ENCODE measurements at regions not wholly inside any gene's neighbourhood (a gene's known extent, or its start where the extent isn't known, plus 50 kb on each side); places are given as distances from the start of the nearest gene placed in this dataset.

DNA sequence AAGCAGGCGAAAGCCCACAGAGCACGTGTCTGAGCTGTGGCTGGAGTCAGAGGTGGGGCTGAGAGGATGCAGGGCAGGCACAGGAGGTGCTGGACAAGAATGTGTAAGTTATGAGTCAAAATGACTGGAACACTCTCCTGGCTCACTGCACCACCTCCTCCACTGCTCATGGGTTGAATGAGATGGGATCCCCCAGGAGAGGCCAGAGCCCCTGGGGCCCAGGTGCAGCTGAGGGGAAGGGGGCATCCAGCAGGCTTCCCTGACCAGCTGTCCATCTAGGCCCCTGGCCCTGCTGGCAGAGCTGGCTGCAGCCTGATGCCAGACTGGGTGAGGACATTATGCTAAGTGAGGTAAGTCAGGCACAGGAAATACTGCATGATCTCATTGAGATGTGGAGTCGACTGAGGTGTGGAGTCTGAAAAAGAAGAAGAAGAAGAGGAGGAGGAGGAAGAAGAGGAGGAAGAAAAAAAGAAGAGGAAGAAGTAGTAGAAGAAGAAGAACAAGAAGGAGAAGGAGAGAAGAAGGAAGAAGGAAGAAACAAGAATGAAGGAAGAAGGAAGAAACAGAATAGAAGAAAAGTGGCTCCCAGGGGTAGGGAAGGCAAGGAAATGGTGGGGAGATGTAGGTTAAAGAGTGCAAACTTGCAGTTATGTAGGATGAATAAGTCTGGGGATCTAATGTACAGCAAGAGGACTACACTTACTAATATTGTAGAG lies 747.4 kb downstream of the UQCRFS1 start:
- no peak overlapping the region for H3K9ac ChIP-seq (ENCODE audit: low read depth in 2 of 2, low read length in 2 of 2)
- intact Hi-C loops (cut with DNase I), result loop anchor here (2.0 kb wide), 1 partner anchor 167 kb away; no protein-coding TSS in a partner anchor
- TF ChIP-seq, protein P1, sequence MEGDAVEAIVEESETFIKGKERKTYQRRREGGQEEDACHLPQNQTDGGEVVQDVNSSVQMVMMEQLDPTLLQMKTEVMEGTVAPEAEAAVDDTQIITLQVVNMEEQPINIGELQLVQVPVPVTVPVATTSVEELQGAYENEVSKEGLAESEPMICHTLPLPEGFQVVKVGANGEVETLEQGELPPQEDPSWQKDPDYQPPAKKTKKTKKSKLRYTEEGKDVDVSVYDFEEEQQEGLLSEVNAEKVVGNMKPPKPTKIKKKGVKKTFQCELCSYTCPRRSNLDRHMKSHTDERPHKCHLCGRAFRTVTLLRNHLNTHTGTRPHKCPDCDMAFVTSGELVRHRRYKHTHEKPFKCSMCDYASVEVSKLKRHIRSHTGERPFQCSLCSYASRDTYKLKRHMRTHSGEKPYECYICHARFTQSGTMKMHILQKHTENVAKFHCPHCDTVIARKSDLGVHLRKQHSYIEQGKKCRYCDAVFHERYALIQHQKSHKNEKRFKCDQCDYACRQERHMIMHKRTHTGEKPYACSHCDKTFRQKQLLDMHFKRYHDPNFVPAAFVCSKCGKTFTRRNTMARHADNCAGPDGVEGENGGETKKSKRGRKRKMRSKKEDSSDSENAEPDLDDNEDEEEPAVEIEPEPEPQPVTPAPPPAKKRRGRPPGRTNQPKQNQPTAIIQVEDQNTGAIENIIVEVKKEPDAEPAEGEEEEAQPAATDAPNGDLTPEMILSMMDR (IDR thresholded peaks at IDR 0.05), result no peak
- H3K27me3 ChIP-seq, result no peaks in the 10 kb centered on the region
- H3K4me1 ChIP-seq, result no peaks in the 10 kb centered on the region
- no peaks in the 10 kb centered on the region for H3K9me3 ChIP-seq
- DNase-seq, result no peak
- H3K27ac ChIP-seq, result no peak overlapping the region
- H3K36me3 ChIP-seq, result no peaks in the 10 kb centered on the region
- H3K4me3 ChIP-seq, result no peak overlapping the region

DNA sequence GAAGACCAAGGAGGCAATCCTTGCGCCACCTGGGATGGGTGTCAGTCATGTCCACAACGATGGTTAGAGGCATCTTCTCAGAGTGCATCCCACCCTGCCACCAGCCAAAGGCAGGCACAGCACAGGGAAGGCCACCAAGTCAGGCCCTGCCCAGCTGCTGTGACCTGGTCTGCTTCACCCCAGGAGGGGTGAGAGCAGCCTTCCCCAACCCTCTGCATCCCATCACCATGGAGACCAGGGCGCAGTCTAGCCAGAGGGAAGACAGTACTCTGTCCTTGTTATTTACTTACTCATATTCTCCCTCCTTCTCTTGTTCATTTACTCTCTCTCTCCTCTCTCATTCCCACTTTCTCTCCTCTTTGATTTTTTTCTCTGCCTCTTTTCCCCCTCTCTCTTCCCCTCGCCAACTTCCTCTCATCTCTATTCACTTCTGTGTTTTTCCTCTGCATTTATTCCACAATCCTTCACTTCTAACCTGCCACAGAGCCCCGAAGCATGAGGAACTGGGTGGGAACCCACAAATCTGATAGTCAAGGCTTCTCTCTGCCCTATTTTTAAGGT lies 749.4 kb downstream of the UQCRFS1 start:
- H3K4me3 ChIP-seq, result no peak overlapping the region
- no peaks in the 10 kb centered on the region for H3K36me3 ChIP-seq
- no peak overlapping the region for H3K27ac ChIP-seq
- intact Hi-C loops (cut with DNase I), result loop anchor here (5.0 kb wide), 1 partner anchor 244 kb away; no protein-coding TSS in a partner anchor
- TF ChIP-seq, protein P1 (IDR thresholded peaks at IDR 0.05), result no peak
- no peaks in the 10 kb centered on the region for H3K27me3 ChIP-seq
- no peak overlapping the region for H3K9ac ChIP-seq (ENCODE audit: low read depth in 2 of 2, low read length in 2 of 2)
- H3K4me1 ChIP-seq, result no peaks in the 10 kb centered on the region
- DNase-seq, result no peak
- no peaks in the 10 kb centered on the region for H3K9me3 ChIP-seq

DNA sequence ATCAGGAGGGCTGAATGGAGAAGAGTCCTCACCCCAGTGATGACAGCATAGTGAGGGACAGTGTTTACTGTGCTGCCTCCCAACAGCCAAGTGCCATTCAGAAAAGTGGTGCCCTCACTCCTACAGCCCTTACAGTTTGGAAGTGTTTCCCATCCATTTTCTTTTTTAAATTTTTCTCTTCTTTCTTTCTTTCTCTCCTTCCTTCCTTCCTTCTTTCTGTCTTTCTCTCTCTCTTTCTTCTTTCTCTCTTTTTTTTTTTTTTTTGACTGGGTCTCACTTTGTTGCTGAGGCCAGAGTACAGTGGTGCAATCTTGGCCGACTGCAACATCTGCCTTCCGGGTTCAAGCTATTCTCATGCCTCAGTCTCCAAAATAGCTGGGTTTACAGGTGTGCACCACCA lies 755.3 kb downstream of the UQCRFS1 start:
- Histone ChIP-seq H3K9ac (ENCODE audit: low read depth in 2 of 2, low read length in 2 of 2) (no peak overlapping the region), H3K27me3 (no peaks in the 10 kb centered on the region), H3K9me3 (no peaks in the 10 kb centered on the region), H3K4me1 (no peaks in the 10 kb centered on the region), H3K27ac (no peak overlapping the region), H3K4me3 (no peak overlapping the region), H3K36me3 (no peaks in the 10 kb centered on the region)
- no peak for DNase-seq
- TF ChIP-seq, protein P1 (IDR thresholded peaks at IDR 0.05), result no peak
- intact Hi-C loops (cut with DNase I), result loop anchor here (10.0 kb wide), 1 partner anchor 483 kb away; no protein-coding TSS in a partner anchor

DNA sequence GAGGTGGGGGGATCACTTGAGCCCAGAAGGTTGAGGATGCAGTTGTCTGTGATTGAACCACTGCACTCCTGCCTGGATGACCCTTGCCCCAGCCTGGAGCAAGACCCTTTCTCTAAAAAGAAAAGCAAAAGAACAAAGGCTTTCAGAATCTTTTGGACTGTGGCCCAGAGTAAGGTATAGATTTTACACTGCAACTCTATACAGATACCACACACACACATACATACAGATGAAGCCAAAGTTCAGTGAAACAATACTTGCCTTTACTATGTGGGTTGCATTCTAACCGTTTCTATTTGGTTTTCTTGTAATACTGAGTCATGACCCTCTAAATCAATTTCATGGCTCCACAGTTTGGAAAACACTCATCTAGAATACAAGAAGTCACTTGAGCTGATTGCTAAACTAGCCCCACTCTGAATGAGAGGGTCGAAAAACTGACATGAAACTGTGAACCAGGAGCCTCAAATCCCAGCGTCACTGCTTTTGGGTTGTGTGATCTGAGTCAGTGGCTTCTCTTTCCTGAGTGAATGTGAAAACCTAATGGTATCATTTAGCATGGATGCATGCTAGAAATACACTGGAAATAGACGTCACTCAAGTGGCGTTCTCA lies 756.1 kb downstream of the UQCRFS1 start:
- Histone ChIP-seq H3K36me3 (no peaks in the 10 kb centered on the region), H3K9ac (ENCODE audit: low read depth in 2 of 2, low read length in 2 of 2) (no peak overlapping the region), H3K9me3 (no peaks in the 10 kb centered on the region), H3K27me3 (no peaks in the 10 kb centered on the region), H3K27ac (no peak overlapping the region), H3K4me1 (no peaks in the 10 kb centered on the region), H3K4me3 (no peak overlapping the region)
- no peak for DNase-seq
- TF ChIP-seq, protein P1 (IDR thresholded peaks at IDR 0.05), result no peak
- intact Hi-C loops (cut with DNase I), result loop anchor here (10.0 kb wide), 1 partner anchor 482 kb away; no protein-coding TSS in a partner anchor

DNA sequence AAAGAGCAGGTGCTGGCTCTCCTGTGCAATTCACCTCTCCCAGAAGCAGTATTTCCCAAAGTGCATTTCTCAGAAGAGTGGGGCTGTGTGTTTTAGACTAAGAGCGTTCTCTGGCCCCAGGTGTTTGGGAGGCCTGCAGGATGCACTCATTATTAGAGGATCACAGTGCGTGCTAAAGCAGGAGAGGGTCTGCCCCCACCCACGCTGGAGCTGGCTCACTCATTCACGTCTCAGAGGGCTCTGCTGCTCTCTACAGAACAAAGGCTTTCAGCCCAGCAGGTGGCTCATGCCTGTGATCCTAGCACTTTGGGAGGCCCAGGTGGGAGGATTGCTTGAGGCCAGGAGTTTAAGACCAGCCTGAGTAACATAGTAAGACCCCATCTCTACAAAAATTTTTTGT lies 756.7 kb downstream of the UQCRFS1 start:
- Histone ChIP-seq H3K36me3 (no peaks in the 10 kb centered on the region), H3K4me3 (no peak overlapping the region), H3K27me3 (no peaks in the 10 kb centered on the region), H3K9me3 (no peaks in the 10 kb centered on the region), H3K9ac (ENCODE audit: low read depth in 2 of 2, low read length in 2 of 2) (no peak overlapping the region), H3K27ac (no peak overlapping the region), H3K4me1 (no peaks in the 10 kb centered on the region)
- no peak for DNase-seq
- intact Hi-C loops (cut with DNase I), result loop anchor here (10.0 kb wide), 1 partner anchor 481 kb away; no protein-coding TSS in a partner anchor
- TF ChIP-seq, protein P1 (IDR thresholded peaks at IDR 0.05), result no peak
